Mesenchymal stem cell (in vitro differentiated cells and primary cell): ENCODE measurements at regions not wholly inside any gene's neighbourhood (a gene's known extent, or its start where the extent isn't known, plus 50 kb on each side); places are given as distances from the start of the nearest gene placed in this dataset.

Source experiments
- DNase-seq: peaks from one replicate; pipeline ENCODE4 v3.0.0-alpha.2; 2013
- H2AFZ ChIP-seq: one replicate; pipeline ENCODE4 v1.6.1; 2013; ENCODE audit warnings: low read depth, mild to moderate bottlenecking, control low read depth, inconsistent platforms, low read length, moderate library complexity
- H2AK5ac ChIP-seq: 2 replicates; pipeline ENCODE4 v1.6.1; 2013; ENCODE audit warnings: low read length, moderate library complexity, mild to moderate bottlenecking, inconsistent platforms; ENCODE audit not compliant: severe bottlenecking
- H2BK120ac ChIP-seq: one replicate; pipeline ENCODE4 v1.6.1; 2013; ENCODE audit warnings: low read depth, mild to moderate bottlenecking, inconsistent platforms, low read length, moderate library complexity
- H2BK12ac ChIP-seq, 2 experiments: one replicate each; pipeline ENCODE4 v1.6.1; 2013; ENCODE audit warnings: inconsistent platforms in 2 of 2, low read length in 2 of 2, mild to moderate bottlenecking in 2 of 2, moderate library complexity in 2 of 2, control low read depth in 1 of 2
- H2BK15ac ChIP-seq: one replicate; pipeline ENCODE4 v1.6.1; 2013; ENCODE audit warnings: mild to moderate bottlenecking, low read depth, inconsistent platforms; ENCODE audit not compliant: poor library complexity, severe bottlenecking
- H2BK5ac ChIP-seq: 2 replicates; pipeline ENCODE4 v1.6.1; 2013; ENCODE audit warnings: low read depth, mild to moderate bottlenecking, low read length, control low read depth, inconsistent platforms; ENCODE audit not compliant: poor library complexity, severe bottlenecking
- H3K14ac ChIP-seq, 2 experiments: one replicate each; pipeline ENCODE4 v1.6.1; 2013; ENCODE audit warnings: inconsistent platforms in 2 of 2, low read length in 2 of 2, control low read depth in 1 of 2, mild to moderate bottlenecking in 1 of 2, moderate library complexity in 1 of 2
- H3K18ac ChIP-seq, 2 experiments: one replicate each; pipeline ENCODE4 v1.6.1; 2013; ENCODE audit warnings: inconsistent platforms in 2 of 2, low read length in 2 of 2, control low read depth in 1 of 2, low read depth in 1 of 2, mild to moderate bottlenecking in 1 of 2
- H3K23ac ChIP-seq, 2 experiments: one replicate each; pipeline ENCODE4 v1.6.1; 2013; ENCODE audit warnings: inconsistent platforms in 2 of 2, low read length in 2 of 2, mild to moderate bottlenecking in 2 of 2, moderate library complexity in 2 of 2, control low read depth in 1 of 2
- H3K27ac ChIP-seq: 2 replicates; pipeline ENCODE4 v1.5.1; 2013; ENCODE audit warnings: mild to moderate bottlenecking, moderate library complexity, low read length, control low read depth, inconsistent platforms; ENCODE audit not compliant: poor library complexity, severe bottlenecking
- H3K27me3 ChIP-seq, 2 experiments: 2 replicates each; pipeline versions ENCODE4 v1.6.1 to v1.7.0; 2013; ENCODE audit warnings: low read length in 2 of 2, mild to moderate bottlenecking in 2 of 2, moderate library complexity in 2 of 2, control low read depth in 1 of 2, inconsistent platforms in 1 of 2; ENCODE audit not compliant: control insufficient read depth in 1 of 2, insufficient read depth in 1 of 2
- H3K36me3 ChIP-seq, 2 experiments: 2 replicates each; pipeline versions ENCODE4 v1.6.1 to v1.7.0; 2013; ENCODE audit warnings: low read length in 2 of 2, control low read depth in 1 of 2, inconsistent platforms in 1 of 2, low read depth in 1 of 2, mild to moderate bottlenecking in 1 of 2; ENCODE audit not compliant: insufficient read depth in 2 of 2, control insufficient read depth in 1 of 2
- H3K4ac ChIP-seq, 2 experiments: one replicate each; pipeline ENCODE4 v1.6.1; 2013; ENCODE audit warnings: inconsistent platforms in 2 of 2, low read length in 2 of 2, mild to moderate bottlenecking in 2 of 2, moderate library complexity in 2 of 2, control low read depth in 1 of 2, low read depth in 1 of 2
- H3K4me1 ChIP-seq: 2 replicates; pipeline ENCODE4 v1.6.1; 2013; ENCODE audit warnings: low read depth, low read length, control low read depth; ENCODE audit not compliant: control insufficient read depth, insufficient read depth
- H3K4me2 ChIP-seq: 2 replicates; pipeline ENCODE4 v1.6.1; 2013; ENCODE audit warnings: low read length, mild to moderate bottlenecking, inconsistent platforms; ENCODE audit not compliant: poor library complexity, severe bottlenecking
- H3K4me3 ChIP-seq, 2 experiments: 2 replicates each; pipeline versions ENCODE4 v1.5.1 to v1.7.0; 2013; ENCODE audit warnings: low read length in 2 of 2, mild to moderate bottlenecking in 2 of 2, control low read depth in 1 of 2, low read depth in 1 of 2; ENCODE audit not compliant: insufficient read depth in 1 of 2
- H3K79me1 ChIP-seq: replicated peaks from 2 replicates; pipeline ENCODE4 v1.6.1; 2013; ENCODE audit warnings: mild to moderate bottlenecking, control low read depth, low read length, inconsistent platforms; ENCODE audit not compliant: poor library complexity, severe bottlenecking
- H3K9ac ChIP-seq: 2 replicates; pipeline ENCODE4 v1.7.0; 2013; ENCODE audit warnings: mild to moderate bottlenecking, low read length, moderate library complexity
- H3K9me3 ChIP-seq: 2 replicates; pipeline ENCODE4 v1.7.0; 2013; ENCODE audit warnings: mild to moderate bottlenecking, low read length; ENCODE audit not compliant: control insufficient read depth
- H4K8ac ChIP-seq: one replicate; pipeline ENCODE4 v1.6.1; 2013; ENCODE audit warnings: inconsistent platforms, mild to moderate bottlenecking, low read length, moderate library complexity
- H4K91ac ChIP-seq: one replicate; pipeline ENCODE4 v1.6.1; 2013; ENCODE audit warnings: mild to moderate bottlenecking, low read length, inconsistent platforms
- WGBS: methylation state at CpG from one replicate; pipeline ENCODE4 v1.1.7; 2013; ENCODE audit warnings: mixed read lengths; 5-methylcytosine and 5-hydroxymethylcytosine counted together

- Histone ChIP-seq H3K23ac (no peak overlapping the region), H3K9ac (no peak overlapping the region), H3K4me1 (no peaks in the 10 kb centered on the region), H3K79me1 (no peaks in the 10 kb centered on the region), H2AFZ (no peak overlapping the region), H3K4me3 (no peak overlapping the region), H3K14ac (no peak overlapping the region), H3K27me3 (no peaks in the 10 kb centered on the region), H2BK5ac (no peak overlapping the region), H2BK120ac (no peak overlapping the region), H2AK5ac (no peak overlapping the region), H2BK15ac (no peak overlapping the region), H3K36me3 (no peaks in the 10 kb centered on the region), H3K9me3 (no peaks in the 10 kb centered on the region), H4K8ac (no peak overlapping the region), H3K18ac (peak overlapping the region in 1 of 2 experiments; percentile 14), H3K27ac (no peak overlapping the region), H3K4me2 (no peak overlapping the region), H4K91ac (no peak overlapping the region), H3K4ac (no peak overlapping the region), H2BK12ac (no peak overlapping the region)
- WGBS, result 97% methylated on average over 2 of the region's 2 CpGs
- DNase-seq, result peak; percentile 47
These were observed 771.6 kb downstream of the EFNB2 start for GRCh38 chr13:105763851-105764250.

GRCh38 chr13:105762096-105762495, 773.4 kb downstream of the EFNB2 start:
- H3K36me3 ChIP-seq, result no peaks in the 10 kb centered on the region
- H3K27ac ChIP-seq, result no peak overlapping the region
- no peak overlapping the region for H2BK15ac ChIP-seq
- H3K4me1 ChIP-seq, result no peaks in the 10 kb centered on the region
- no peak overlapping the region for H2BK5ac ChIP-seq
- no peaks in the 10 kb centered on the region for H3K79me1 ChIP-seq
- no peak overlapping the region for H3K14ac ChIP-seq
- DNase-seq, result no peak
- H2BK120ac ChIP-seq, result no peak overlapping the region
- WGBS, result 91% methylated on average over 4 of the region's 4 CpGs
- no peak overlapping the region for H4K91ac ChIP-seq
- no peak overlapping the region for H3K4ac ChIP-seq
- H3K27me3 ChIP-seq, result no peaks in the 10 kb centered on the region
- H2BK12ac ChIP-seq, result no peak overlapping the region
- H2AK5ac ChIP-seq, result no peak overlapping the region
- no peaks in the 10 kb centered on the region for H3K9me3 ChIP-seq
- no peak overlapping the region for H3K4me2 ChIP-seq
- no peak overlapping the region for H3K4me3 ChIP-seq
- H4K8ac ChIP-seq, result no peak overlapping the region
- H3K9ac ChIP-seq, result no peak overlapping the region
- H3K23ac ChIP-seq, result no peak overlapping the region
- no peak overlapping the region for H3K18ac ChIP-seq
- H2AFZ ChIP-seq, result no peak overlapping the region

GRCh38 chr13:105758918-105759860, 776.3 kb downstream of the EFNB2 start:
- Histone ChIP-seq H2AK5ac (no peak overlapping the region), H2AFZ (no peak overlapping the region), H3K14ac (no peak overlapping the region), H3K9me3 (no peaks in the 10 kb centered on the region), H3K4me1 (no peaks in the 10 kb centered on the region), H3K4me3 (no peak overlapping the region), H2BK120ac (no peak overlapping the region), H2BK15ac (no peak overlapping the region), H3K18ac (no peak overlapping the region), H3K23ac (no peak overlapping the region), H3K36me3 (no peaks in the 10 kb centered on the region), H3K9ac (no peak overlapping the region), H4K91ac (no peak overlapping the region), H2BK5ac (no peak overlapping the region), H3K27me3 (no peaks in the 10 kb centered on the region), H4K8ac (no peak overlapping the region), H3K4ac (no peak overlapping the region), H3K79me1 (no peaks in the 10 kb centered on the region), H3K4me2 (no peak overlapping the region), H3K27ac (no peak overlapping the region), H2BK12ac (no peak overlapping the region)
- 88% methylated on average over 5 of the region's 6 CpGs for WGBS
- DNase-seq, result no peak

- Histone ChIP-seq H3K4ac (no peak overlapping the region), H3K14ac (no peak overlapping the region), H2AFZ (no peak overlapping the region), H3K23ac (no peak overlapping the region), H3K4me2 (no peak overlapping the region), H3K27me3 (no peaks in the 10 kb centered on the region), H3K18ac (no peak overlapping the region), H3K27ac (no peak overlapping the region), H2BK15ac (no peak overlapping the region), H4K91ac (no peak overlapping the region), H4K8ac (no peak overlapping the region), H2BK12ac (no peak overlapping the region), H3K9ac (no peak overlapping the region), H2AK5ac (no peak overlapping the region), H3K4me3 (no peak overlapping the region), H3K79me1 (no peaks in the 10 kb centered on the region), H2BK120ac (no peak overlapping the region), H2BK5ac (no peak overlapping the region), H3K9me3 (peaks cover 6% of the 10 kb centered on the region), H3K36me3 (no peaks in the 10 kb centered on the region), H3K4me1 (no peaks in the 10 kb centered on the region)
- 27% methylated on average over 2 of the region's 6 CpGs for WGBS
- no peak for DNase-seq
These were observed 794.7 kb downstream of the EFNB2 start for GRCh38 chr13:105740739-105741138.
